HG03025 (cell line): ENCODE measurements at regions not wholly inside any gene's neighbourhood (a gene's known extent, or its start where the extent isn't known, plus 50 kb on each side); places are given as distances from the start of the nearest gene placed in this dataset.
"Not testable (repeated sequence)": the region's sequence is repeated elsewhere in the genome, so short reads cannot be mapped to it uniquely, and the experiment has no call there.

Experiments
- ATAC-seq: cut with Tn5 transposase; IDR thresholded peaks from one replicate; pipeline ENCODE4 v1.9.1; 2021; ENCODE audit warnings: mild to moderate bottlenecking, moderate library complexity; ENCODE audit not compliant: unreplicated experiment, low FRiP score

GRCh38 chr7:16098585-16099179 lies 322.7 kb downstream of the CRPPA start:
- no peak for ATAC-seq

- no peak for ATAC-seq
These were observed 323.3 kb downstream of the CRPPA start for GRCh38 chr7:16098058-16098457.

GRCh38 chr7:16095171-16095950 lies 326.0 kb downstream of the CRPPA start:
- no peak for ATAC-seq

- ATAC-seq = no peak
These were observed 326.7 kb downstream of the CRPPA start for GRCh38 chr7:16094651-16095050.

GRCh38 chr7:16092711-16093110 lies 328.6 kb downstream of the CRPPA start:
- no peak for ATAC-seq

GRCh38 chr7:16091701-16092310 lies 329.5 kb downstream of the CRPPA start:
- no peak for ATAC-seq

- no peak for ATAC-seq
These were observed 331.5 kb downstream of the CRPPA start for GRCh38 chr7:16089801-16090200.

- ATAC-seq = no peak
These were observed 332.1 kb downstream of the CRPPA start for GRCh38 chr7:16089191-16089590.

- no peak for ATAC-seq
These were observed 334.6 kb downstream of the CRPPA start for GRCh38 chr7:16086743-16087142.

GRCh38 chr7:16085780-16086179 lies 335.6 kb downstream of the CRPPA start:
- ATAC-seq = not testable (repeated sequence)

GRCh38 chr7:16084875-16085274 lies 336.5 kb downstream of the CRPPA start:
- no peak for ATAC-seq

- ATAC-seq = no peak
These were observed 337.0 kb downstream of the CRPPA start for GRCh38 chr7:16084370-16084769.

GRCh38 chr7:16083931-16084330 lies 337.4 kb downstream of the CRPPA start:
- ATAC-seq = no peak

GRCh38 chr7:16080131-16080530 lies 341.2 kb downstream of the CRPPA start:
- ATAC-seq = no peak

- no peak for ATAC-seq
These were observed 341.6 kb downstream of the CRPPA start for GRCh38 chr7:16079723-16080122.

GRCh38 chr7:16078076-16078952 lies 343.0 kb downstream of the CRPPA start:
- no peak for ATAC-seq

- peak; percentile 83 for ATAC-seq
These were observed 350.0 kb downstream of the CRPPA start for GRCh38 chr7:16071246-16071857.

GRCh38 chr7:16070806-16071205 lies 350.5 kb downstream of the CRPPA start:
- ATAC-seq = no peak

GRCh38 chr7:16069998-16070397 lies 351.3 kb downstream of the CRPPA start:
- ATAC-seq = no peak

- no peak for ATAC-seq
These were observed 353.2 kb downstream of the CRPPA start for GRCh38 chr7:16068183-16068582.
